Muscle of back (tissue), 3 donors: ENCODE measurements at regions not wholly inside any gene's neighbourhood (a gene's known extent, or its start where the extent isn't known, plus 50 kb on each side); places are given as distances from the start of the nearest gene placed in this dataset.
A peak's percentile ranks its signal among the peaks of the same experiment; 100 is the strongest.

Experiments used
- DNase-seq, 3 donors: peaks; one replicate each; pipeline versions ENCODE4 v3.0.0 to v3.0.0-alpha.2; 2013

DNA sequence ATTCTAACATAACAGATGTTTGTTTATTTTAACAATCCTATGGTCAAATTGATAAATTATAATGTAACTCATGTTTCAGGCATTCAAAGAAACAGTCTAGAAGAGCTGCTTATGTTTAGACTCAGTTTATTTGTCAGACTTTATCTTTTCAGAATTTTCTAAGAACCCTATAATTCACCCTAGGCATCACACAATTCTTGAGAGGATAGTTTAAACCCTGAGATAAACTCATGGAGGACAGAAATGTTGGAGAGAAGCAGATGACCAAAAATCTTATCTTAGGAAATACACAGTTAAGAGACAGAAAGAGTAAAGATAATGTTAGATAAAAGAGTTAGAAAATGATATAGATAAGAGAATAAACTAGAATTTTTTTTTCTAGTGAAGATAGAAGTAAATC is 1185.7 kb upstream of the SLC10A2 start:
- no peak for DNase-seq

DNA sequence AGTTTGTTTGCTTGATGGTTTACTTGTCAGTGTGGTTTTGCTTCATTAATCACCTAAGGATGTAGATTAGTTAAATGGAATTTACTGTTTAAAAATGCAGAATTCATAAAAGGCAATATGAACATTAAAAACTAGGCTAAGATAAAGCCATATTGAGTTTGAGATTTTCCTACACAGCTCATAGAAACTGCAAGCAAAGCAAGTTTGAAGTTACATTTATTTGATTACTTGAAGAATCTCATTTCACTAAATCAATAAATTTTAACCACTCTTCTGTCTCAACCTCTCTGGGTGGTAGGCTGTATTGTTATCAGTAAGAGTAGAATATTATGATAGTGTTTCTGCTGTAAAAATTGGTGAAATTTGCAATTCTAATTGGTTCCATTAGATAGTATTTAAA is 1180.7 kb upstream of the SLC10A2 start:
- no peak for DNase-seq

GRCh38 chr13:104206450-104207044 is 1140.3 kb upstream of the SLC10A2 start:
- DNase-seq = no peak

GRCh38 chr13:104204177-104204576 is 1138.0 kb upstream of the SLC10A2 start:
- no peak for DNase-seq

GRCh38 chr13:104198801-104199200 is 1132.6 kb upstream of the SLC10A2 start:
- peak; percentile 22 to 59 (median 33) for DNase-seq

- no peak for DNase-seq
Observed at GRCh38 chr13:104196611-104197010, 1130.4 kb upstream of the SLC10A2 start.

DNA sequence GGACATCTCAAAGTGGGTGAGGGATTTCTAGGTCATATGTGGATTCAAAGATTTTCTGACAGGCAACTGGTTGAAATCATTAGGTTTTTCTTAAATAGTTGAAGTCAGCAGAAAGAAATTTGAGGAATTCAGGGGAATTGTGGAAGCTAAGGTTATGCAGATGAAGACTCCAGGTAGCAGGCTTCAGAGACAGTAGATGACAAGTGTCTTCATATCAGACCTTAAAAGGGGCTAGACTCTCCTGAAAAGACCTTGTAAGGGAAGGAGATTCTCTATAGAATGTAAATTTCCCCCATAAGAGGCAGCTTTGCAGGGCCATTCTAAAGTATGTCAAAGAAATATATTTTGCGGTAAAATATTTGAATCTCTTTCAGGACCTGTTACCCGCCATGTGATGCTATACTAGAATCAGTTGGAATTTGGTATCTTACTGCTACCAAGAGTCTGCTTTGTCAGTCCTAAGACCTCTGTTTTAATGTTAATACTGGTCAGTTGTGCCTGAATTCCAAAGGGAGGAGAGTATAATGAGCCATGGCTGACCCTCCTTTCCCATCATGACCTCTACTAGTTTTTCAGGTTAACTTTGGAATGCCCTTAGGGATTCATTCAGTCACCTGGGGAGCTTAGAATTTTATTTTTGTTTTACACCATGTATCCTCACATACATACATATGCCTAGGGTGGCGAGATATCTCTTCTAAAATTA is 1115.5 kb upstream of the SLC10A2 start:
- no peak for DNase-seq

GRCh38 chr13:104170980-104171555 is 1104.9 kb upstream of the SLC10A2 start:
- no peak for DNase-seq

- DNase-seq = no peak
Observed at GRCh38 chr13:104163866-104164630, 1097.8 kb upstream of the SLC10A2 start.

GRCh38 chr13:104160536-104160935 is 1094.3 kb upstream of the SLC10A2 start:
- no peak for DNase-seq

DNA sequence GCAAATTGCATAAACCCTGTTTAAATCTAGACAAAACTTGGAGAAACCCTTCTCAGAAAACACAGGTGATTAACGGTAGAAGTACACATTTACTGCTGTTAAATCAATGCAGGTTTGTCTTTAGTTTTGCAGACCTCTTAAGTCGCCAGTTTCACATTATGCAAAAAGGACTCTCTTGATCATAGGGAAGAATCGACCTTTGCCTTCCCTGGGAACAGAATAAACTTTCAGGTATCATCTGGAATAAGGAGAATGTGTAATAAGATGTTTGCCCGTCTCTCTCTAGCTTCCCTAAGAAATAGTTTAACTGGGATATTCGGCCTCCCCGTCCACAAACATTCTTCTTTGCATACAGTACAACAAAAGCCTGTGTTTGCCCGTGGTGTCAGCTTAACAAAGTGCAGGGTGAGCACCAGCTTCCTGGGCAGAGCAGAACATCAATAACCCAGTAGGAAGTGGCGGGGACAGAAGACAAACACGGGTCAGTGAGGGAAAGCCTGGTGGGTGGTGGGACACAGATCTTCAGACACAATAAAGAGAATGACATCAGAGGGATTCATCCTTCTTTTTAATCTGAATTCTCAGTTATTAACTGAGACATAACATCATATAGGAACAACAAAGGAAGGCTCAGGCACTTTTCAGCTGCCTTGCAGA is 1077.7 kb upstream of the SLC10A2 start:
- peak in 1 of 3 donors; percentile 21 for DNase-seq

DNA sequence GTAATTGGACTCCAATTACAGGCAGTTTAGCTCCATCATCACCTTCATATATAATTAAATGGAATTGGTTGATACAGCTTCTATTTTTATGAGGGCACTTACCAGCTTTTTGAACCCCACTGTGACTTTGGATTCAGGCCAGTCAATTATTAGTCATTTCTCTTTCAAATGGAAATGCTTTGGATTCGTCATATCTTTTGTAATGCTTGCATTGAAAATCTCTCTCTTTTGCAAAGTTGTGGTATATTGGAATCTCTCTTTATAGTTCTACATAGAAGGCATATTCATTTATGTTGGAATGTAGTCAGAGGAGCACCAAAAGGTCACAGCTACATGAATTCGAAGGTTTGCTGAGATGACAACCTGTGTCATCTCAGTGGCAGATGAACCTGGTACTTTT is 1074.3 kb upstream of the SLC10A2 start:
- DNase-seq = peak in 1 of 3 donors; percentile 1

DNA sequence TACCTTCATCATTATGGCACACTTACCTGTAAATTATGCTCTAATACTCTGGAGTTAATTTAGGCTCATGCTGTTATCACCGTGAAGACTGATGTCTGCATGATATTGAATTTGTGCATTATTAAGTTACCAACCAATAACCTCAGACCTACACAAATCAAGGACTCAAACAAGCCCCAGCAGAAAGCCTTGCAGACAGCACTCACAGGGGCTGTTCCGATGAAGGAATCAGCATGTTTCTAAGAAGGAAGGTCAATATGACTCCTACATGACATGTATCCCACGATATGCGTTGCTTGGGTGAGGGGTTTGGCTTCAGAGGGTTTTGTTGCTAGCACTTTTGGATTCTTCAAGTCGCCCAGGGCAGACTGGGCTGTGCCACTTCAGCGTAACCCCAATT is 1071.2 kb upstream of the SLC10A2 start:
- no peak for DNase-seq

DNA sequence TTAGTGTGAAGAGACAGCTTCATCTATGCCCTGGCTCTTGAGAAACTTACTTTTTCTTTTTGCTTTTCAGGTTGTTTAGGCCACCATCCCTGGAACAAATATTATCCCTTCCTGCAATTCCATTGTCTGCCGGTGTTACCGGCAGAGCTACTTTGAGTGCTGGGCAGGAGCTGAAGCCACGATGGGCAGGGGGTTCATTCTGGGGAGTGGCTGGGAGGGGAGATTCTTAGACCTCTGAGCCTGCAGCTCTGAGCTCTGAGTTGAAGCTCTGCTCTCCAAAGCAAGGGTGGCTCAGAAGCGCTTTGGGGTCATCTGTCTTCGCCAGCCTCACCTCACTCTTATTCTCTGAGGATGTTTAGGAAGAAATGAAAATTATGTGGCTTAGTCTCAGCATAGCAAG is 1066.6 kb upstream of the SLC10A2 start:
- DNase-seq = no peak

- peak; percentile 12 to 79 (median 45) for DNase-seq
Observed at GRCh38 chr13:104114101-104114500, 1047.9 kb upstream of the SLC10A2 start.

DNA sequence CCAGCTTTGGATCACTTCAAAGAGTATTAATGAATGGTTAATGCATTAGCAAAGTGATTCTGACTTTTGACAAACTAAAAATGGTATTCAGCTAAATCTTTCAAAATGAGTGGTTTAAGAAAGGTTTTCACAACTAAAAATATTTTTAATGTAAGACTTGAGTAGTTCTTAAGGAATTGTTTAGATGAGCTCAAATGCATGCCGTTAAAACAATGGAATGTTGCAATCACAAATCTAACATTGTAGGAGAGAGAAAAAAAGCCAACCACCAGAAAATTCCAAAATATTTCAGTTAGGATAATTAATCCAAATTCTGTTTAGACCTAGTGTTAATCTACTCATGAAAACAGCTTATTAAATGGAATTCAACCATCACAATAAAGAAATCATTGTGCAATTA is 1044.8 kb upstream of the SLC10A2 start:
- no peak for DNase-seq

DNA sequence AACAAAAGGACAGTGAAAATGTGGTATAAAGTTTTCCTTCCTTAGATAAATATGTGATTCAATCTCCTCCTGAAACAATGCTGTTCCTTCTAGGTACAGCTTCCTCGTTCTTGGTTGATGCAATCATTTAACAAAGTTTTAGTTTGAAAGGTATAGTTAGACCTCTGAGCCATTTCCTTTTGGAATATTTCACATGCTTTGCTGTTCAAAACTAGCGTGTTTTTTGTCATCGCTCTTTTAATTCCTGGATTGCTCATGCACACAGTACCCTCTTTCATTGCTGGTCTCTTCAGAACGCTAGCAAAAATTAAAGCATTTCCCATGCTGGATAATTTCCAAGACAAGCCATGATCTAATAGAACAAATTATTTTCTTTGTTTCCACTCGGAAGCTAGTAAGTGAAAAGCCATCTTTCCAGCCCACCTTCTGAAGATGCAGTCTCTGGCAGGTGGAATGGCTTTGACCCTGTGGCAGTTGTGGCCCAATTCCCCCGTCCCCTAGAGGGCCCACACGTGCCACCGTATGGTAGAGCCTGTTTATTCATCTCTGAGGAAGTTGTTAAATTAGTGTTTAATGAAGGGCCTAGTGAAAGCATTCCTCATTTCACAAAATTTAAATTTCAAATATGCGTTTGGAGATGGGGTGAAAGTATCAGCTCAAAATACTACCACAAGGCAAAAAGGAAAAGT is 1040.6 kb upstream of the SLC10A2 start:
- DNase-seq = no peak

- no peak for DNase-seq
Observed at GRCh38 chr13:104105418-104106355, 1039.5 kb upstream of the SLC10A2 start.

GRCh38 chr13:104099750-104100149 is 1033.5 kb upstream of the SLC10A2 start:
- no peak for DNase-seq

GRCh38 chr13:104098421-104098820 is 1032.2 kb upstream of the SLC10A2 start:
- no peak for DNase-seq
